GM19238 (cell line): ENCODE measurements at regions not wholly inside any gene's neighbourhood (a gene's known extent, or its start where the extent isn't known, plus 50 kb on each side); places are given as distances from the start of the nearest gene placed in this dataset.
"Not testable (repeated sequence)": the region's sequence is repeated elsewhere in the genome, so short reads cannot be mapped to it uniquely, and the experiment has no call there.

Experiments used
- DNase-seq: peaks from one replicate; pipeline ENCODE4 v3.0.0; 2011; ENCODE audit warnings: low spot score; ENCODE audit not compliant: insufficient read length

- no peak for DNase-seq
Observed at GRCh38 chr11:81787584-81788049, 946.0 kb downstream of the FAM181B start.

GRCh38 chr11:81772166-81772565, 961.5 kb downstream of the FAM181B start:
- DNase-seq = no peak

GRCh38 chr11:81769906-81770305, 963.8 kb downstream of the FAM181B start:
- not testable (repeated sequence) for DNase-seq

GRCh38 chr11:81756864-81757595, 976.6 kb downstream of the FAM181B start:
- DNase-seq = no peak

GRCh38 chr11:81749245-81749644, 984.4 kb downstream of the FAM181B start:
- DNase-seq = no peak

- DNase-seq = no peak
Observed at GRCh38 chr11:81744336-81745116, 989.1 kb downstream of the FAM181B start.

GRCh38 chr11:81725701-81726100, 1008.0 kb downstream of the FAM181B start:
- no peak for DNase-seq

- no peak for DNase-seq
Observed at GRCh38 chr11:81717695-81718094, 1016.0 kb downstream of the FAM181B start.

- DNase-seq = no peak
Observed at GRCh38 chr11:81707881-81708280, 1025.8 kb downstream of the FAM181B start.

GRCh38 chr11:81705283-81705682, 1028.4 kb downstream of the FAM181B start:
- no peak for DNase-seq

GRCh38 chr11:81700076-81700475, 1033.6 kb downstream of the FAM181B start:
- DNase-seq = no peak

GRCh38 chr11:81687057-81687456, 1046.6 kb downstream of the FAM181B start:
- no peak for DNase-seq

- no peak for DNase-seq
Observed at GRCh38 chr11:81674211-81674610, 1059.5 kb downstream of the FAM181B start.

- no peak for DNase-seq
Observed at GRCh38 chr11:81673001-81673400, 1060.7 kb downstream of the FAM181B start.

- DNase-seq = no peak
Observed at GRCh38 chr11:81669935-81670543, 1063.6 kb downstream of the FAM181B start.

GRCh38 chr11:81658722-81659121, 1074.9 kb downstream of the FAM181B start:
- no peak for DNase-seq

GRCh38 chr11:81655351-81655750, 1078.3 kb downstream of the FAM181B start:
- no peak for DNase-seq

- no peak for DNase-seq
Observed at GRCh38 chr11:81647374-81647773, 1086.3 kb downstream of the FAM181B start.

- DNase-seq = peak; percentile 3
Observed at GRCh38 chr11:81644239-81644840, 1089.3 kb downstream of the FAM181B start.

GRCh38 chr11:81634483-81634882, 1099.2 kb downstream of the FAM181B start:
- no peak for DNase-seq

- DNase-seq = no peak
Observed at GRCh38 chr11:81602508-81602907, 1131.2 kb downstream of the FAM181B start.

GRCh38 chr11:81596704-81597103, 1137.0 kb downstream of the FAM181B start:
- DNase-seq = no peak
